ENCODE measurements at regions not wholly inside any gene's neighbourhood (a gene's known extent, or its start where the extent isn't known, plus 50 kb on each side); places are given as distances from the start of the nearest gene placed in this dataset.
A peak's percentile ranks its signal among the peaks of the same experiment; 100 is the strongest.

DNA sequence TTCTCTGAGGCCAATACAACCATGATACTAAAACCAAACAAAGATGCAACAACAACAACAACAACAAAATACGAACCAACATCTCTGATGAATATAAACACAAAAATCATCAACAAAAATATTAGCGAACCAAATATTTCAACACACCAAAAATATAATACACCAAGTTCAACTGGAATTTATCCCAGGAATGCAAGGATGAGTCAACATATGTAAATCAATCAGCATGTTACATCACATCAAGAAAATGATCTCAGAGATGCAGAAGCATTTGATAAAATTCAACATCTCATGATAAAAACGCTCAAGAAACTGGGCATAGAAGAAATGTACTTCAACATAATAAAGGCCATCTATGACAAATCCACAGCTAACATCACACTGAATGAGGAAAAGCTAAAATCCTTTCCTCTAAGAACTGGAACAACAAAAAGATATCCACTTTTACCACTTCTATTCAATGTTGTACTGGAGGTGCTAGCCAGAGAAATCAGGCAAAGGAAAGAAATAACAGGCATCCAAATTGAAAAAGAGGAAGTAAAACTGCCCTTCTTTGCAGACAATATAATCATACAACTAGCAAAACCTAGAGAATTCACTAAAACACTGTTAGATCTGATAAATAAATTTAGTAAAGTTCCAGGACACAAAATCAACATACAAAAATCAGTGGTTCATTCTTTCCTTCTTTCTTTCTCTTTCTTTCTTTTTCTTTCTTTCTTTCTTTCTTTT, 2448.7 kb upstream of the PCDH20 start:
- TF ChIP-seq POLR2A (IDR thresholded peaks at IDR 0.05; ENCODE audit: low read depth, low read length) (no peak), CEBPB (IDR thresholded peaks at IDR 0.05; ENCODE audit: low read depth, low read length) (peak; percentile 50; the same call in 1 of the 2 replicates), RFX5 (IDR thresholded peaks at IDR 0.05; ENCODE audit: low read depth, low read length) (no peak), MXI1 (IDR thresholded peaks at IDR 0.05; ENCODE audit: borderline replicate concordance, low read depth, low read length) (no peak), RCOR1 (IDR thresholded peaks at IDR 0.05; ENCODE audit: insufficient replicate concordance, low read length) (no peak), CHD1 (IDR thresholded peaks at IDR 0.05; ENCODE audit: low read depth, low read length) (no peak), MAZ (IDR thresholded peaks at IDR 0.05; ENCODE audit: borderline replicate concordance, low read depth, low read length) (no peak), RAD21 (IDR thresholded peaks at IDR 0.05; ENCODE audit: low read length) (no peak), SMC3 (IDR thresholded peaks at IDR 0.05; ENCODE audit: low read depth, low read length) (no peak), NFE2L2 (IDR thresholded peaks at IDR 0.05; ENCODE audit: low read depth, low read length) (no peak)
- TF ChIP-seq, protein P1, sequence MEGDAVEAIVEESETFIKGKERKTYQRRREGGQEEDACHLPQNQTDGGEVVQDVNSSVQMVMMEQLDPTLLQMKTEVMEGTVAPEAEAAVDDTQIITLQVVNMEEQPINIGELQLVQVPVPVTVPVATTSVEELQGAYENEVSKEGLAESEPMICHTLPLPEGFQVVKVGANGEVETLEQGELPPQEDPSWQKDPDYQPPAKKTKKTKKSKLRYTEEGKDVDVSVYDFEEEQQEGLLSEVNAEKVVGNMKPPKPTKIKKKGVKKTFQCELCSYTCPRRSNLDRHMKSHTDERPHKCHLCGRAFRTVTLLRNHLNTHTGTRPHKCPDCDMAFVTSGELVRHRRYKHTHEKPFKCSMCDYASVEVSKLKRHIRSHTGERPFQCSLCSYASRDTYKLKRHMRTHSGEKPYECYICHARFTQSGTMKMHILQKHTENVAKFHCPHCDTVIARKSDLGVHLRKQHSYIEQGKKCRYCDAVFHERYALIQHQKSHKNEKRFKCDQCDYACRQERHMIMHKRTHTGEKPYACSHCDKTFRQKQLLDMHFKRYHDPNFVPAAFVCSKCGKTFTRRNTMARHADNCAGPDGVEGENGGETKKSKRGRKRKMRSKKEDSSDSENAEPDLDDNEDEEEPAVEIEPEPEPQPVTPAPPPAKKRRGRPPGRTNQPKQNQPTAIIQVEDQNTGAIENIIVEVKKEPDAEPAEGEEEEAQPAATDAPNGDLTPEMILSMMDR (conservative IDR thresholded peaks at IDR 0.05; ENCODE audit: low read depth, low read length): no peak
- TF ChIP-seq, protein P2, sequence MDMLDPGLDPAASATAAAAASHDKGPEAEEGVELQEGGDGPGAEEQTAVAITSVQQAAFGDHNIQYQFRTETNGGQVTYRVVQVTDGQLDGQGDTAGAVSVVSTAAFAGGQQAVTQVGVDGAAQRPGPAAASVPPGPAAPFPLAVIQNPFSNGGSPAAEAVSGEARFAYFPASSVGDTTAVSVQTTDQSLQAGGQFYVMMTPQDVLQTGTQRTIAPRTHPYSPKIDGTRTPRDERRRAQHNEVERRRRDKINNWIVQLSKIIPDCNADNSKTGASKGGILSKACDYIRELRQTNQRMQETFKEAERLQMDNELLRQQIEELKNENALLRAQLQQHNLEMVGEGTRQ (IDR thresholded peaks at IDR 0.05; ENCODE audit: low read depth, low read length): no peak
